ENCODE measurements at regions not wholly inside any gene's neighbourhood (a gene's known extent, or its start where the extent isn't known, plus 50 kb on each side); places are given as distances from the start of the nearest gene placed in this dataset.

DNA sequence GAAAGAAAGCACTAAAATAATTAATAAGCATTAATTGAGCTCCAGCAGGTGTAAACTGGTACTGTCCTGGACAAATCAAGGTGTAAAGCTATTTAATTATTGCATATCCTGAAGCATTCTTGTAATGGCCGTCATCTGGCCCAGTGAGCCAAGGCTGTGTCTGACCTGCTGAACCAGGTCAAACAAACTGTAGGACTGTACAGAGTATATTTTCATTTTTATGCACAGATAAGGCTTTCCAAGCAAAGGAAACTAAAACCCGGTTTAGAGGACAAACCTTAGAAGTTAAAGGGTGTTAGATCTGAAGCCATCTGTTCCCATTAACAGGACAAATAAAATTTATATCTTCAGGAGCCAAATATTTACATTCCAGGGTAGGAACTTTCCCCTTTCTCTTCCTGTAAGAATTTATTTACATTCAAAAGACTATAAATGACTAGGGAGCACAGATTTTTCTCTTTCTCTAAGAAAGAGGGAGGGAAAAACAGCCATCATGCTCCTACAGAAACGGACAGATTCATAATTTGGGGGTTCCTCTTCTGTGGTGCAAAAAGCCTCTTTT, 69.8 kb downstream of the ESM1 start:
- TF ChIP-seq, protein P1, sequence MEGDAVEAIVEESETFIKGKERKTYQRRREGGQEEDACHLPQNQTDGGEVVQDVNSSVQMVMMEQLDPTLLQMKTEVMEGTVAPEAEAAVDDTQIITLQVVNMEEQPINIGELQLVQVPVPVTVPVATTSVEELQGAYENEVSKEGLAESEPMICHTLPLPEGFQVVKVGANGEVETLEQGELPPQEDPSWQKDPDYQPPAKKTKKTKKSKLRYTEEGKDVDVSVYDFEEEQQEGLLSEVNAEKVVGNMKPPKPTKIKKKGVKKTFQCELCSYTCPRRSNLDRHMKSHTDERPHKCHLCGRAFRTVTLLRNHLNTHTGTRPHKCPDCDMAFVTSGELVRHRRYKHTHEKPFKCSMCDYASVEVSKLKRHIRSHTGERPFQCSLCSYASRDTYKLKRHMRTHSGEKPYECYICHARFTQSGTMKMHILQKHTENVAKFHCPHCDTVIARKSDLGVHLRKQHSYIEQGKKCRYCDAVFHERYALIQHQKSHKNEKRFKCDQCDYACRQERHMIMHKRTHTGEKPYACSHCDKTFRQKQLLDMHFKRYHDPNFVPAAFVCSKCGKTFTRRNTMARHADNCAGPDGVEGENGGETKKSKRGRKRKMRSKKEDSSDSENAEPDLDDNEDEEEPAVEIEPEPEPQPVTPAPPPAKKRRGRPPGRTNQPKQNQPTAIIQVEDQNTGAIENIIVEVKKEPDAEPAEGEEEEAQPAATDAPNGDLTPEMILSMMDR (conservative IDR thresholded peaks at IDR 0.05) = no peak
- TF ChIP-seq EZH2 (IDR thresholded peaks at IDR 0.05; ENCODE audit: low read depth) = no peak

All from PC-9 (cell line).